Stimulated activated naive CD8-positive, alpha-beta T cell treated with anti-CD3 and anti-CD28 coated beads, Interleukin-15, Interleukin-2, amounts not matched to agents 100 U/mL and 50 U/mL, for 24 hours (primary cell): ENCODE measurements at regions not wholly inside any gene's neighbourhood (a gene's known extent, or its start where the extent isn't known, plus 50 kb on each side); places are given as distances from the start of the nearest gene placed in this dataset.
"Not testable (repeated sequence)": the region's sequence is repeated elsewhere in the genome, so short reads cannot be mapped to it uniquely, and the experiment has no call there.

Experiments
- ATAC-seq: fragments of 150-1000 bp; cut with Tn5 transposase; one replicate; pipeline ENCODE4 v1.10.0; 2021
- DNase-seq: peaks from one replicate; pipeline ENCODE4 v3.0.0; 2021

- no peak for ATAC-seq
- DNase-seq, result no peak
Observed at GRCh38 chr14:37843954-37844607, 248.7 kb downstream of the TTC6 start.

- no peak for ATAC-seq
- no peak for DNase-seq
Observed at GRCh38 chr14:37844614-37845013, 249.2 kb downstream of the TTC6 start.

DNA sequence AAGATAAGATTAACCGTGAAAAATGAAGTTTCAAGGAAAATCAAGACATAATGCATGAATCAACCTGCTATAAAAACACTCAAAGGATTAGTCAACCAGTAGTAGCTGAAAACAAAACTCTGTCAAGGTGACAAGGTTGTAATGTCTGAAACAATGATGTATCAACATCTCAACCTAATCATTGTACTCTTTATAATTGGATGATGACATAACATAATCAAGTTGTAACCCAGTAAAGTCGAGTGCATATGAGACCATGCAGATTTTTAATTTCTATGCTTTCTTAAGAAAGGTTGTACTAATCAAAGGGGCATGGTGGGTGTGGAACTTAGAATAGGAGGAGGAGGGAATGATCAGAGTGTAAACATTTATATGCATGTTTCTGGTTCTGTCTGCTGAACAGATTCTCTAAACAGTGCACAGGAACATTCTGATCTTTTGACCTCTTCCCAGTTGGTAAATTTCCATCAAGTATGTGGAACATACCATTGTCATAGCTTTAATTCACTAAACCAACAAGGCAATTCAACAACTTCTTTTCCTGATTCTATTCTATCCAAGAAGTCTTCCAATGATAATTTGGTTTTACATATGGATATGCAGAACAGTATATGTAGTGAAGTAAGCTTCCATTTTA lies 253.7 kb downstream of the TTC6 start:
- ATAC-seq, result no peak
- no peak for DNase-seq

DNA sequence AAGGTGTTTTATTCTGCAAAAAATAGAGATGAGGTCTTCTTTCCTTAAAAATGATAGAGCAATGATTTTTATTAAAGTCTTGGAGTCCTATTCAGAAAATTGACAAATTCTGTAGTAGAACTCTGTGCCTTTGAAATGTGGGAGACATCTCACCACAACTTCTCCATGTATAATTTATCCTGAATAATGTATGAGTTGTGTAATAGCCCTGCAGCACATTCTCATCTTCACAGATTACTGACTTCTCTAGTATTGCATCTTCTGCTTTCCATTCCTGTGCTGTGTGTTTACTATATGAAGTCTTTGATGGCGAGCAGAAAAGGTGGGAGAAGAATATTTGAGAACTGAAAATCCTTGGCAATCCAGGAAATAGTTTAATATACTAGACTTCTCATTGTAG lies 255.6 kb downstream of the TTC6 start:
- ATAC-seq (no peak), DNase-seq (no peak)

DNA sequence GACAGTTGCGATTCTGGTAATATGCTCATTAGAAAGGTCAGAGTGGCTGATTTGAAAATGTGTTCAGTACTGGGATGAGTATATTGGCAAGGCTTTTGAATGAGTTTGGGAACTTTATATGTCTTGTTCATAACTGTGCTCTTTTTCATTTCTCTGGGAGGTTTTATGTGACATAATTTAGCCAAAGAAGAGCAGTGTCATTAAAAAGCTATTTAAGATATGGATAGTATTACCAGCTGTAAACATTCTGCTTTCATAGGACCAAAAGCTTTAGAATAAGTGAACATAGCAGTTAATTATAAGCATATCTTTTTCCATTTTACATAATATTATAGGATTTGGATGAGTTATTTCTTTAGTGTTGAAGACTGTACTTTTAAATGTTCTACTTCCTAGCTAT lies 260.4 kb downstream of the TTC6 start:
- ATAC-seq, result no peak
- no peak for DNase-seq

DNA sequence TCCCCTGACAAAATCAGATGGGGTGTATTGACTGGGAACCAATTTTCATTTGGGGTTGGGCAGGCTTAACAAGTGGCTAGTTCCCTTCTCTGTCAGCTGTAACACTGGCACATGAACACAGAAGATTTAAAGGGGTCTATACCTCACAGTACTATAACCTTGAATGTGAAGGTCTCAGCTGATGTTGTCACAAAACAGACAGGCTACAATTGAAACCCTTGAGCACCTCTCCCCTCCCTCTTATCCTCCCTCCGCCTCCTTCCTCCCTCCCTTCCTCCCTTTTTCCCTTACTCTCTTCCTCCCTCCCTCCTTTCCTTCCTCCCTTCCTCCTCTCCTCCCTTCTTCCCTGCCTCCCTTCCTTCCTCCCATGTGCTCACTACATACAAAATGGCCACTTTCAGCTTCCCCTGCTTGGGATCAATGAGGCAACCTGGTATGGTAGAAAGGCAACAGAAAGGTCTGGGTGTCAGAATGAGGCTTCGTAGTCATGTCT lies 262.4 kb downstream of the TTC6 start:
- no peak for ATAC-seq
- DNase-seq, result no peak

DNA sequence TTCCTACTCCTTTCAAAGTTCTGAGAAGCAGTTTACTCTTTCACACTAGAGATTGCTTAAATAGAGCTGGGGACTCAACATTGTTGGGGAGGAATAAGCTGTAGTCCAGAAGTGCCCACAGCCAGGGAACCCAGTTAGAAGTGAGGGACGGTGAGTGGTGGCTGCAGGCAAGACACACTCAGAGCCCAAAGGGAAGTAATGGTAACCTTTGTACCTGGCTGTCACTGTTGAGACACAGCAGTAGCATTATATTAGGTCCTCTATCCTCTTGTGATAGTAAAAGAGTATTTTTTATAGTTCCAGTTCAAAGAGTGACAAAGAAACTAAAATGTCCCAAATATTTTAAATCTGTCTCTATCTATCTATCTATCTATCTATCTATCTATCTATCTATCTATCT lies 263.3 kb downstream of the TTC6 start:
- ATAC-seq (no peak), DNase-seq (no peak)

DNA sequence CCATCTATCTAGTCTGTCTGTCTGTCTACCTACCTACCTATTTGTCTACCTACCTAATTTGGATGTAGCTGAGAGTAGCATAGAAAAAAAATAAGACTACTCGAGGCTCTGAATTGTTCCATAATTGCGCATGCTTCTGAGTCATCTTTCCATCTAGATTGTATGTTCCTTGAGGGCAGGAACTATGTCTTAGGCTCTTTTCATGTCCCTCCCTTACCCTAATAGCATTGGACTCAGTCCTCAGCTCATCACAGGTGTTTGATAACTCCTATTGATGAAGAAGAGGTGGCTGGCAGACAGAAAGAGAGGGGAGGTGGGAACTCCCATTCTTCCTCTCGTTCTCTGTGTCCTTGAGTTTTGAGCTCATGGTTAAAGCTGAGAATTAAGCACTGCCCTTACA lies 263.7 kb downstream of the TTC6 start:
- ATAC-seq (no peak), DNase-seq (no peak)

DNA sequence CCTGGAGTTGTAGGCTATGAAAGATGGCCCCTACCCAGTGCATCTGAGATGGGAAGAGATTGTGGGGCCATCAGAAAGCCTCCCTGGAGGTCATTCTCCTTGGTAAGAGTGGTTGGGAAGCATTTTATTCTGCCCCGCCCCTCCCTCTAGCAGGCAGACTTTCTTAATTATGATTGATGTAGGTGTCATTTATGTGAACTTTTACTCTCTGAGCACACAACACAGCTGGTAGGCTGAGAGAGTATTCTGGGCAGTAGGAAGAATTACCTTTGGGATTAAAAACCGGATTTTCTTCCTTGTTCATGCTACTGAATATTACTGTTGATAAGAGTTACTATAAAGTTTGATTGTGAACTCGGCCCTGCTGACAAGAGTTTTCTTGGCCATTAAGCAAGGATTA lies 266.8 kb downstream of the TTC6 start:
- DNase-seq, result no peak
- no peak for ATAC-seq

GRCh38 chr14:37864128-37864527 lies 268.7 kb downstream of the TTC6 start:
- ATAC-seq (no peak), DNase-seq (no peak)

GRCh38 chr14:37864861-37865718 lies 269.7 kb downstream of the TTC6 start:
- no peak for DNase-seq
- ATAC-seq, result no peak

DNA sequence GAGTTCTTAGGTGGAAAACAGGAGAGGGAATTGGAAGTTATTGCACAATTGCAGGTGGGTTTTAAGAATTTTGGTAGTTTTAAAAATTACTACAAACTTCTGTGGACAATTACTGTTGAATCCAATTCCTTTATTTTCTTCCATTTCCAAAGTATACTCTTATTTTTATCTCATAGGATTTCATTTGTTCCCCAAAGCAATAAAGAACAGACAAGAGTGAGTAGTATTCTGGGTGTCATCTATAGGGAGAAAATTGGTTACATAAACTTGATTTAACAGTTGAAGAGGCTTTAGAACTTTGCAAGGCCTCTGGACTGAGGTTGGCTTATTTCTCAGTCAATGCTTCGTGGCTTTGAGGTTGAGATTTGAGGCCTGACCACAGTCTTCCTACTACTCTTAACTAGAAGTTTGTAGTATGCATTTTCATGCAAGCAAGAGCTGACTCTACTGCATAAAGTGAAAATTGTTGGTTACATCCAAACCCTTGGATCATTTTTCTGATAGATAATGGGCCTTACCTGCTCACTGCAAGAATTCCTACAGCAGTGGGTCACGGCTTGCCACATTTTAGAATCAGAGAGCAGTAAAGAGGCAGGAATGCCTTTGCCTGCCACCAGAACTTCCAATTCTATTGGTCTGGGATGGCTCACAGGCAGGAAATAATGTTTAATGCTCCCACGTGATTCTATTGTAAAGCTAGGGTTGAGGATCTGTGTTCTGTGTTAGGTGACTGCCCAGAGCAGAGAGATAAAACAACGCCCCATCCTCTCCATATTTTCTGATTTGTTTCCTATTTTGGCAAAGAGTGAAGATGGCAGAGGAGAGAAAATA lies 270.5 kb downstream of the TTC6 start:
- ATAC-seq (no peak), DNase-seq (no peak)

DNA sequence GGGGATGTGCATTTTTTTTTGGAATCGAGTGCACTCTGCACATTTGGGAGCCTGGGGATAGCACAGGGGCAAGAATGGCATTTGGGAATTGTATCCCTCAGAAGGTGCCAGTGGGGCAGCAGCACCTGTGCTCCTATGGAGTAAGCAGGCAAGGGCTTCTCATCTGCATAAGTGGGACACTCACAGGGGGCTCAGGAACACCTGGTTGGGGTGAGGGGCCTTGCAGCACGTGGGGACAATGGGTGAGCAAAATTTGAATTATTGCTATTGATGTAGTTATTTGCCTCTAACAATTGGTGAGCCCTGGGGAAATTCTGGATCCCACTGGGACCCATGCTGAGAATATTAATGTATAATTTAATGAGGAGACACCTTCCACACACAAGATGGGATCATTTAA lies 274.2 kb downstream of the TTC6 start:
- ATAC-seq (no peak), DNase-seq (no peak)

- ATAC-seq (no peak), DNase-seq (no peak)
Observed at GRCh38 chr14:37870170-37870569, 274.7 kb downstream of the TTC6 start.

DNA sequence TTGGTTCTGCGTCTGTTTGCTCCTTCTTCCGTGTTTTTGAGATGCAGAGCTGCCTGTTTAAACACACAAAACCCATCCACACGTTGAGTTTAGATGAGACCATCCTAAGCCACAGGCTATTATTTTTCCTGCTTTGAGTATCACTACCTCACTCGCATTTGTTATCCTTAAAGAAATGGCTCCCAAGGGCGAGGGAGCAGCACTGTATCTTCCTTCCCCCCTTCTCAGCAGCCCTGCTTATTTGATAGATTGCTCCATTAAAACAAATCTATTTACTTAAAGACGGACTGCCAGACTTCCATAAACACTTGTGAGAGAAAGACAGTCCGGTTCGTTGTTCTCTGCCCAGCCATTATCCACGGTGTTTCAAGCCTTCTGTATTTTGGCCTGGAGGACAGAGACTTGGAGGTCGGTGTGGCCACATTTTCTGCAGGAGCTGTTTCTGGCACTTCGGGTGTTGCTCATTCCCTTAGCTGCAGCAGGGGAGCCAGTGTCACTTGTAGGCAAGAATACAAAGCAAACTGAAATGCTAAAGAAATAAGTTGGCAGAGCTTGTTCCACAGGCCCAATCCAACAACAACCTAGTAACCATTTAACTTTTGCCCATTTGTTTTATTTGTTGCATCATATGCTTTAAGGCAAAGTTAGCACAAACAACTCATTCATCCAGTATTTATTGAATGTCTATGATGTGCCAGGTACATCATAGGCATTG lies 275.4 kb downstream of the TTC6 start:
- DNase-seq (no peak), ATAC-seq (no peak)

DNA sequence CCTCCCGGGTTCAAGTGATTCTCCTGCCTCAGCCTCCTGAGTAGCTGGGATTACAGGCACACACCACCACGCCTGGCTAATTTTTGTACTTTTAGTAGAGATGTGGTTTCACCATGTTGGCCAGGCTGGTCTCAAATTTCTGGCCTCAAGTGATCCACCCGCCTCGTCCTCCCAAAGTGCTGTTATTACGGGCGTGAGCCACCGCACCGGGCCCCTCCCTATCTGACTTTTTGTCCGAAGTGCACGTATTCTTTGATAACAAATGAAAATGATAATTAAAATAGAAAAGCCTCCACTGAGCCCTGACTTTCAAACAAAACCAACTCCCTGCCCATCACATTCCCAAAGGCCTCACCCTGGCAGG lies 278.6 kb downstream of the TTC6 start:
- ATAC-seq, DNase-seq: not testable (repeated sequence)

DNA sequence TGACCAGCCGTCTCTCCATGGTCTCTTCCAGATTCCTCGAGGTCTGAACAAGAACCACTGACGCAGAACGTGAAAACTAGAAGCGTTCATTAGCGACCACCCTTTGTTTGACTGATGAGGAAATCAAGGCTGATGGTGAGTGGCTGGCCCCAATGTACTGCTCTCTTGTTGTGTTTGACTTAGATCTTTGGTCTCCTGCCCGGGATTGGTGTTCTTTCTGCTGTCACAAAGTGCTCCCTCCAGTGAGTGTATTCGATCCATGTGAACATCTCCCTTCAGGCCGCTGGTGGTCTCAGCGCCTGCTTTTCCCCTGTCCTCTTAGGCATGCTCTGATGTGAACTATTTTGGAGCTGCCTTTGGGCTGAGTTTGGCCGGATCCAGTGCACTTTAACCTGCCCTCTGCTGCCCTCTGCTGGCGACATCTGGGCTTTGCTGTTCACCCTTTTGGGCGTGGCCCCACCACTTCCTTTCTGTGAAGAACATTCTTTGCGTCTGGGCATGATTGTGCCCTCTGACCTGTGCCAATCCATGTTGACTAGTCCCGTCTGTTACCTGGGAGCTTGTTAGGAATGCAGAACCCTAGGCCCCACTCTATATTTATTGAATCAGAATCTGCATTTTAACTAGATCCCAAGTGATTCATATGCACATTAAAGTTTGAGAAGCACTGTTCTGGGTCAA lies 279.1 kb downstream of the TTC6 start:
- ATAC-seq (peak; percentile 83), DNase-seq (peak; percentile 84)

- DNase-seq (no peak), ATAC-seq (no peak)
Observed at GRCh38 chr14:37888234-37888633, 292.8 kb downstream of the TTC6 start.

DNA sequence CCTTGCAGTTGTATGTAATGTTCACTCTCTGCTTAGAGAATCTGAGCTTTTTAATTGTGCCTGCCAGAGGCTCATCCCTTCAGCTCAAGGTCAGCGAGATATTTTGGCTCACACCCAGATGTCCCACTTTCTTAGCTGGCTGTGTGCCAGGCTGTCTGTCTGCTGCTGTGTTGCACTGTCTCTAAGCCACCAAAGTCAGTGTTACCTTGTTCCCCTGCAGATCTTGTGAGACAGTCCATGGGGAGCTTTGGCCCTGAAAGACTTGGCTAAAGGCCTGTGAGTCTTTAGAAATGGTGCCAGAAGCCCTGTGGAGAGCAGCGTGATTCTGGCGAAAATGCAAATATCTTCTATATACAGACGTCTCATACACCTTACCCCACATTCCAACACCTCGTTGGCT lies 293.7 kb downstream of the TTC6 start:
- DNase-seq, result no peak
- ATAC-seq, result no peak

DNA sequence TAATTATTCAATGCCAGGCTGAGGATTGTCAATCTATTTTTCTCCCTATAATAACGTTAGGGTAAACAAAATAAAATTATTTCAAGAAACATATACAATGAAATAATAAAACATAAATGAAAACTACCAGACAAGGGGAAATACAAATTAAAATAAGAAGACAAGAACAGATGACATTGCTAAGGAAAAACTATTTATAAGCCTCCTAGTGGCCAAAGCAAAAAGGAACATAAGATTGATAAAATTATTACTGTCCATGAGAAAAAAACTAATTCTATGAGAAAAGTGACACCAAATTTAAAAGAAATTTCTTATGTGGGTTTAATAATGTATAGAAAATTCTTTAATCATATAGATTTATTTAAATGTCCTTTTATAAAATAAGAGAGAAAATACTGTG lies 294.7 kb downstream of the TTC6 start:
- ATAC-seq, result no peak
- no peak for DNase-seq

GRCh38 chr14:37891500-37891899 lies 296.1 kb downstream of the TTC6 start:
- ATAC-seq, result not testable (repeated sequence)

More at GRCh38 chr14:37891500-37891899, 296.1 kb downstream of the TTC6 start:
- DNase-seq, result not testable (repeated sequence)
